Retinal pigment epithelial cell (primary cell): ENCODE measurements at regions not wholly inside any gene's neighbourhood (a gene's known extent, or its start where the extent isn't known, plus 50 kb on each side); places are given as distances from the start of the nearest gene placed in this dataset.

ENCODE experiments used
- DNase-seq: peaks from one replicate; pipeline ENCODE4 v3.0.0-alpha.2; 2010; ENCODE audit warnings: low read depth
- H3K4me3 ChIP-seq: 2 replicates; pipeline ENCODE4 v1.5.1; 2011; ENCODE audit warnings: mild to moderate bottlenecking, low read length, control low read depth, moderate library complexity
- TF ChIP-seq, protein P1 (sequence below): conservative IDR thresholded peaks from 2 replicates; pipeline ENCODE4 v1.5.1; 2011; ENCODE audit warnings: low read depth, low read length, control low read depth, inconsistent platforms

DNA sequence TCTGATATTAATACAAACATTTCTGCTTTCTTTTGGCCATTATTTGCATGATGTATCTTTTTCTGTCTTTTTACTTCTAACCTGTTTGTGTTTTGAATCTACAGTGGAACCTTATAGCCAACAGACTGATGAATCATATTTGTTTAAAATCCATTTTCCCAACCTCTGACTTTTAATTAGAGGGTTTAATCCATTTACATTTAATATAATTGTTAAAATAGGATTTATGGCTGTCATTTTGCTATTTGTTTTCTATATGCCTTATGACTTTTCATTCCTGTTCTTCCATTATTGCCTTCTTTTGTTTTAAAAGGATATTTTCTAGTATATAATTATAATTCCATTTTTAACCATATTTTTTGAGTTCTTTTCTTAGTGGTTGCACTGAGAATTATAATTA is 286.1 kb downstream of the ZNF621 start:
- DNase-seq: no peak
- no peak overlapping the region for H3K4me3 ChIP-seq
- TF ChIP-seq, protein P1, sequence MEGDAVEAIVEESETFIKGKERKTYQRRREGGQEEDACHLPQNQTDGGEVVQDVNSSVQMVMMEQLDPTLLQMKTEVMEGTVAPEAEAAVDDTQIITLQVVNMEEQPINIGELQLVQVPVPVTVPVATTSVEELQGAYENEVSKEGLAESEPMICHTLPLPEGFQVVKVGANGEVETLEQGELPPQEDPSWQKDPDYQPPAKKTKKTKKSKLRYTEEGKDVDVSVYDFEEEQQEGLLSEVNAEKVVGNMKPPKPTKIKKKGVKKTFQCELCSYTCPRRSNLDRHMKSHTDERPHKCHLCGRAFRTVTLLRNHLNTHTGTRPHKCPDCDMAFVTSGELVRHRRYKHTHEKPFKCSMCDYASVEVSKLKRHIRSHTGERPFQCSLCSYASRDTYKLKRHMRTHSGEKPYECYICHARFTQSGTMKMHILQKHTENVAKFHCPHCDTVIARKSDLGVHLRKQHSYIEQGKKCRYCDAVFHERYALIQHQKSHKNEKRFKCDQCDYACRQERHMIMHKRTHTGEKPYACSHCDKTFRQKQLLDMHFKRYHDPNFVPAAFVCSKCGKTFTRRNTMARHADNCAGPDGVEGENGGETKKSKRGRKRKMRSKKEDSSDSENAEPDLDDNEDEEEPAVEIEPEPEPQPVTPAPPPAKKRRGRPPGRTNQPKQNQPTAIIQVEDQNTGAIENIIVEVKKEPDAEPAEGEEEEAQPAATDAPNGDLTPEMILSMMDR: no peak

DNA sequence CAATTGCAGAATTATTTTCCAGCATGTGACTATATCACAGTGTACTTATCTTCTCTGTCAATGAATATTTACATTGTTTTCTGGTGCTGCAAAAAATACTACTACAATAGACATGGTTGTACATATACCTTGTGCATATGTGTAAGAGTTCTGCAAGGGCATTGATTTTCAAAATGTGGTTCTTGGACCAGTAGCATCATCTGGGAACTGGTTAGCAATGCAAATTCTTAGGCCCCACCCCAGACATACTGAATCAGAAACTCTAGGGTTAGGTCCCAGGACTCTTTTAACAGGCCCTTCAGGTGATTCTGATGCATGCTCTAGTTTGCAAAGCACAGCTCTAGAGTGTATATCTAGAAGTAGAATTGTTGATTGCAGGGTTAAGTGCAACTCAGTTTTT is 292.3 kb downstream of the ZNF621 start:
- DNase-seq: no peak
- TF ChIP-seq, protein P1: no peak
- H3K4me3 ChIP-seq: no peak overlapping the region

DNA sequence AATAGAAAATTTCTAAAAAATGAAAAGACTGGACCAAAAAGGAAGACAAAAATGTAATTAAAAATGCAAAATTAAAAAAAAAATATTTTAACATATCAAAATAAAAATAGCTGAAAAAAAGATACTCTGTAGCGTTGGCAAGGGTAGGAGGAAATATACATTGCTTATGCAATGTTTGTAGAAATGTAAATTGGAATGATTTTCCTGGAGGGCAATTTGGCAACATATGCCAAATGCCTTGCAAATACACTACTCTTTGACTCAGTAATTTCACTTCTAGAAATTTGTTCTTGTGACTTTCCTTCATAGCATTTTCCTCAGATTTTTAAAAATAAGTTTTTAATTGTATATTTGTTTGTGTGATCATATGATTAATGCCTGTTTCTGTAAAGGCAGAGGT is 296.6 kb downstream of the ZNF621 start:
- no peak overlapping the region for H3K4me3 ChIP-seq
- TF ChIP-seq, protein P1: no peak
- DNase-seq: no peak

DNA sequence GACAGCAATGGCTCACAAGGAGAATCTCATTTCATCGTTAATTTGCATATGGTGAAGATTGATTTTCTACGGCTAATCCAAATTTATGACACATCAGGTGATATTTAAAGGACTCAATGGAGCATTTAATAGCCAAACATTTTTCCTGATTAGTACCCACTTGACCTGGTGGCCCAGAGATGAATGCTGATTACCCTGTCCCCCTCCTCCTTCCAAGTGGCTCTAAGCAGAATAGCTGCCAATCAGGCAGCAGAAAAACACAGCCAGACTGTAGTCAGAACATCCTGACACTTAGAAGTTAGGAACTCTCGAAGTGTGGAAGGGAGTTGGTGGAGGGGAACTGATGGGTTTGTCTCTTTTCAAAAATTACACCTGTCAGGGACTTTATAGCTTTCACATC is 302.5 kb downstream of the ZNF621 start:
- TF ChIP-seq, protein P1: no peak
- DNase-seq: no peak
- no peak overlapping the region for H3K4me3 ChIP-seq

DNA sequence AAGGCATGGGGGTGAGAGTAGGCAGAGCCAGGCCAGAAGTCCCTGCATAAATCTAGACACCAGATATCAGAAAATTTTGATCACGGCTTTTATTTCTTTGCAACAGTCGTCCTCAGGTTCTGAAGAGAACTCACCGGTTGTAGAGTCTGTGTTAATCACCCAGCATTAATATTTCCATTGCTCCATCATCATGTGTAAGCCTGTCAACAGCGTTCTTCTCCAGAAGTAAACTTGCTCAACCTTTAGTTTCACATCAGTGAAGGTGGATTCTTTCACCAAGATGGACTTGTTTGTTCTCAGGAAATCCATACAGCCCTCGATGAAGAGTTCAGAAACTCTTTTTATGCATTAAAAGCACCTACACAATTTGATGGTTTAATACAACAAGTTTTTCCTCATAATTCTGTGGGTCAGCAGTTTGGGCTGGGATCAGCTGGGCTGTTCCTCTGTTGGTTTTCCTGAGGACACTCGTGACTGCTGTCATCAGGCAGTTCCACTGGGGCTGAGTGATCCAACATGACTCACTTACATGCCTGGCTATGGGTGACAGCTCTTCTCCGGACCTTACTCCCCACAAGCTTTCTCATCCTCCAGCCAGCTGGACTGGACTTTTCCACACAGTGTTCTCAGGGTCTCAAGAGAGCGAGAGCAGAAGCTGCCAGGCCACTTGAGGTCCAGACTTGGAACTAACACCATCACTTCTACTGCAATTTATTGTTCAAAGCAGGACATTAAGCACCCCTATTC is 303.4 kb downstream of the ZNF621 start:
- TF ChIP-seq, protein P1: no peak
- H3K4me3 ChIP-seq: no peak overlapping the region
- DNase-seq: no peak

DNA sequence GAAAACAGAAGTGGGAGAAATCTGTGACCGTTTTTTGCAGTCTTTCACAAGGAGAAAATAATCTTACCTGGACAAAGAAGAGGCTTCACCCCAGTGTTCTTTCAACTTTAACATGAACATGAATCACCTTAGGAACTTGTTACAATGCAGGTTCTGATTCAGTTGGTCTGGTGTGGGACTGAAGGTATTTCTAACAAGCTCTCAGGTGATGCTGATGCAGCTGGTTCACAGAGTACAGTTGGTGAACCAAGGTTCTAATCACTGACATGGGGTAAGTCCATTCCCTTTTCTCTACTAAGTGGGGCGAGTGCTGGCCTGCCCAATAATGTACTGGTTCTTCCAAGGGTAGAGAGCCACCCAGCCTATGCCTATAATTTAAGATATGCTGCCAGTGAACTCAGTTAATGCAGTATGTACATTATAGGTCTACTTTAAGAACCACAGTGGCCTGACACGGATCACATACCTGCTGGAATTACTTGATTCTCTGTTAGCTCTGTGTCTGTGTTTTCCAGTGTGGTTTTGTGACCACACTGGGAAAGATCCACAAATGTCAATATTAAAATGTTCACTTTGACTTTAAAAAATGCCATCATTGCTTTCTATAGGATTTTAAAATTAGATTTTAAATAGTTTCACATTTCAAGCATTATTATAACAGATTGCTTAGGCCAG is 304.1 kb downstream of the ZNF621 start:
- TF ChIP-seq, protein P1: no peak
- no peak overlapping the region for H3K4me3 ChIP-seq
- no peak for DNase-seq

DNA sequence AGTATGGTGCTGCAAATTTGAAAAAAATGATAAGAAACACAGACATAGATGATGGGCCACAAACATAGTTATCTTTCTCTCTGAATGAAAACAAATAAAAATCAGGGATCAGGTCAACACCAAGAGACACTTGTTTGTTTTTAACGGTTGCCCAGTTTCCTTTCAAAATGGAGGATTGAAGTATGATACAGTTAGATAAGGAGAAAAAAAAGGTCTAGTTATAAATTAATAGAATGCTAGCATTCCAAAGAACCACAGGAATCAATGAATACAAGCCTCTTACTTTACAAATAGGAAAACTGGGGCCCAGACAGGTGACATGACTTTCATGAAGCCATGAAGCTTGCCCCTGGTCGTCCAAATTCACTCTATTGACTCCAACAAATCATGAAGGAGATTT is 305.1 kb downstream of the ZNF621 start:
- no peak for DNase-seq
- H3K4me3 ChIP-seq: no peak overlapping the region
- TF ChIP-seq, protein P1: no peak
